CD14-positive monocyte (primary cell): ENCODE measurements at regions not wholly inside any gene's neighbourhood (a gene's known extent, or its start where the extent isn't known, plus 50 kb on each side); places are given as distances from the start of the nearest gene placed in this dataset.
"Not testable (repeated sequence)": the region's sequence is repeated elsewhere in the genome, so short reads cannot be mapped to it uniquely, and the experiment has no call there.

Experiments used
- DNase-seq, 3 donors: peaks; one replicate each; pipeline ENCODE4 v3.0.0-alpha.2; 2011 to 2022
- H2AFZ ChIP-seq: 2 replicates; pipeline ENCODE4 v1.6.0; 2012; ENCODE audit warnings: mild to moderate bottlenecking, low read depth, low read length, inconsistent platforms; ENCODE audit not compliant: insufficient read depth, poor library complexity, severe bottlenecking
- H3K27ac ChIP-seq, 2 donors: 1 replicate in 1 of 2; 2 replicates in 1 of 2; pipeline ENCODE4 v1.5.1; 2012 to 2013; ENCODE audit warnings: low read length in 2 of 2, control low read depth in 1 of 2, inconsistent platforms in 1 of 2, low read depth in 1 of 2, mild to moderate bottlenecking in 1 of 2
- H3K27me3 ChIP-seq, 2 donors: one replicate each; pipeline versions ENCODE4 v1.6.0 to v1.6.1; 2011 to 2013; ENCODE audit warnings: low read length in 2 of 2; ENCODE audit not compliant: control insufficient read depth in 2 of 2, insufficient read depth in 2 of 2
- H3K36me3 ChIP-seq, 2 donors: replicated peaks in 1 of 2; 1 replicate in 1 of 2; 2 replicates in 1 of 2; pipeline versions ENCODE4 v1.5.1 to v1.6.1; 2012 to 2013; ENCODE audit warnings: low read length in 2 of 2, control low read depth in 1 of 2, inconsistent platforms in 1 of 2, mild to moderate bottlenecking in 1 of 2; ENCODE audit not compliant: insufficient read depth in 2 of 2, control insufficient read depth in 1 of 2
- H3K4me1 ChIP-seq, 2 donors: 1 replicate in 1 of 2; 2 replicates in 1 of 2; pipeline versions ENCODE4 v1.5.1 to v1.6.1; 2012 to 2013; ENCODE audit warnings: low read length in 2 of 2, control low read depth in 1 of 2, inconsistent platforms in 1 of 2, mild to moderate bottlenecking in 1 of 2, moderate library complexity in 1 of 2; ENCODE audit not compliant: insufficient read depth in 2 of 2, control insufficient read depth in 1 of 2
- H3K4me2 ChIP-seq: replicated peaks from 2 replicates; pipeline ENCODE3; 2012; ENCODE audit warnings: low read length, moderate library complexity, mild to moderate bottlenecking; ENCODE audit not compliant: poor library complexity, severe bottlenecking; ENCODE audit errors: extremely low read depth
- H3K4me3 ChIP-seq, 3 experiments: fragments of 200-600 bp in 1 of 3; sonication (generic) in 1 of 3; replicated peaks in 1 of 3; 1 replicate in 2 of 3; 2 replicates in 1 of 3; pipeline ENCODE4 v1.5.1; 2011 to 2013; ENCODE audit warnings: low read length in 3 of 3, mild to moderate bottlenecking in 3 of 3, control low read depth in 2 of 3, low read depth in 2 of 3, inconsistent platforms in 1 of 3, moderate library complexity in 1 of 3
- H3K79me2 ChIP-seq: 2 replicates; pipeline ENCODE4 v1.6.0; 2012; ENCODE audit warnings: mild to moderate bottlenecking, control low read depth, inconsistent platforms, low read length, moderate library complexity; ENCODE audit not compliant: insufficient read depth
- H3K9ac ChIP-seq: 2 replicates; pipeline ENCODE4 v1.6.0; 2017; ENCODE audit warnings: low read length, mild to moderate bottlenecking; ENCODE audit not compliant: insufficient read depth, poor library complexity, severe bottlenecking
- H3K9me3 ChIP-seq, 2 donors: replicated peaks in 1 of 2; 1 replicate in 1 of 2; 2 replicates in 1 of 2; pipeline versions ENCODE4 v1.5.1 to v1.6.1; 2012 to 2013; ENCODE audit warnings: low read length in 2 of 2, control low read depth in 1 of 2; ENCODE audit not compliant: control insufficient read depth in 1 of 2, insufficient read depth in 1 of 2
- H4K20me1 ChIP-seq: 2 replicates; pipeline ENCODE4 v1.6.0; 2012; ENCODE audit warnings: mild to moderate bottlenecking, low read length, control low read depth, moderate library complexity; ENCODE audit not compliant: insufficient read depth
- H3K27ac Mint-ChIP-seq, 7 donors: one replicate each; pipeline ENCODE4 v1.8.0; 2020; ENCODE audit warnings: mild to moderate bottlenecking in 7 of 7, mixed read lengths in 7 of 7, moderate library complexity in 6 of 7, inconsistent platforms in 2 of 7
- H3K27me3 Mint-ChIP-seq, 3 donors: one replicate each; pipeline ENCODE4 v1.8.0; 2021 to 2022; ENCODE audit warnings: low read depth in 3 of 3, mild to moderate bottlenecking in 3 of 3, mixed read lengths in 3 of 3, moderate library complexity in 3 of 3, inconsistent platforms in 1 of 3
- H3K36me3 Mint-ChIP-seq, 2 donors: one replicate each; pipeline ENCODE4 v1.8.0; 2020; ENCODE audit warnings: mixed read lengths in 2 of 2, inconsistent platforms in 1 of 2, mild to moderate bottlenecking in 1 of 2
- H3K4me1 Mint-ChIP-seq: one replicate; pipeline ENCODE4 v1.8.0; 2020; ENCODE audit warnings: mild to moderate bottlenecking, mixed read lengths
- H3K4me3 Mint-ChIP-seq, 2 donors: one replicate each; pipeline ENCODE4 v1.8.0; 2020; ENCODE audit warnings: mild to moderate bottlenecking in 2 of 2, mixed read lengths in 2 of 2, moderate library complexity in 1 of 2
- H3K9me3 Mint-ChIP-seq, 7 donors: one replicate each; pipeline ENCODE4 v1.8.0; 2020 to 2022; ENCODE audit warnings: mixed read lengths in 7 of 7, mild to moderate bottlenecking in 6 of 7, moderate library complexity in 6 of 7, inconsistent platforms in 2 of 7
- WGBS: methylation state at CpG from one replicate; pipeline ENCODE4 v1.1.5; 2013; ENCODE audit warnings: missing lambda C conversion rate; ENCODE audit not compliant: insufficient coverage; 5-methylcytosine and 5-hydroxymethylcytosine counted together
- intact Hi-C, 2 donors: fragments of 100-400 bp; cut with micrococcal nuclease; formaldehyde crosslinking; loops; one replicate each; pipeline versions ENCODE4 v1.15.0 to v1.15.1; 2023
- TF ChIP-seq, protein P1 (sequence below): fragments of 200-600 bp; IDR thresholded peaks from one replicate; pipeline ENCODE4 v1.8.0; 2022; ENCODE audit warnings: antibody characterized with exemption, mild to moderate bottlenecking

DNA sequence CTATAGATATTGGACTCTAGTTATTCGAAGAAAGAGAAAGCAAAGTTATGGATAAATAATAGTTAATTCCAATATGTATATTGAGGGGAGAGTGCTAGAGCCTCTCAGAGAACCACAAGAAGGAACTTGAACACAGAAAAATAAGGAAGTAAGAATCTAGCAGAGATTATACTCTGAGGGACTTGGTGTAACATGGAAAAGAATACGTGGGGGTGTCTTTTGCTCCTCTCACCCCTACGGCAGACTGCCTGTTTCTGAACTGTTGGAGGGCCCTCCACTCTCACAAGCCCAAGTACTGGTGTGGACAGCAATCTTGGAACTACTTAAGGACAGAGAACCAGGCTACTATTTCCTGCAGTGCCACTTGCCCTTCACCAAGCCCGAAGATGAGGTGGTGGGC is 1174.4 kb upstream of the PCDH10 start:
- peak overlapping the region; percentile 83 to 84 for H3K4me3 Mint-ChIP-seq
- no peaks in the 10 kb centered on the region for H3K36me3 Mint-ChIP-seq
- Histone ChIP-seq H3K79me2 (no peaks in the 10 kb centered on the region), H4K20me1 (no peaks in the 10 kb centered on the region), H3K36me3 (no peaks in the 10 kb centered on the region), H3K4me3 (no peak overlapping the region), H3K4me2 (no peak overlapping the region), H3K9ac (no peak overlapping the region), H3K9me3 (peaks cover 7 to 40% of the 10 kb centered on the region in 2 donors), H3K27ac (no peak overlapping the region), H2AFZ (no peak overlapping the region), H3K4me1 (no peaks in the 10 kb centered on the region), H3K27me3 (no peaks in the 10 kb centered on the region)
- no peak for DNase-seq
- TF ChIP-seq, protein P1, sequence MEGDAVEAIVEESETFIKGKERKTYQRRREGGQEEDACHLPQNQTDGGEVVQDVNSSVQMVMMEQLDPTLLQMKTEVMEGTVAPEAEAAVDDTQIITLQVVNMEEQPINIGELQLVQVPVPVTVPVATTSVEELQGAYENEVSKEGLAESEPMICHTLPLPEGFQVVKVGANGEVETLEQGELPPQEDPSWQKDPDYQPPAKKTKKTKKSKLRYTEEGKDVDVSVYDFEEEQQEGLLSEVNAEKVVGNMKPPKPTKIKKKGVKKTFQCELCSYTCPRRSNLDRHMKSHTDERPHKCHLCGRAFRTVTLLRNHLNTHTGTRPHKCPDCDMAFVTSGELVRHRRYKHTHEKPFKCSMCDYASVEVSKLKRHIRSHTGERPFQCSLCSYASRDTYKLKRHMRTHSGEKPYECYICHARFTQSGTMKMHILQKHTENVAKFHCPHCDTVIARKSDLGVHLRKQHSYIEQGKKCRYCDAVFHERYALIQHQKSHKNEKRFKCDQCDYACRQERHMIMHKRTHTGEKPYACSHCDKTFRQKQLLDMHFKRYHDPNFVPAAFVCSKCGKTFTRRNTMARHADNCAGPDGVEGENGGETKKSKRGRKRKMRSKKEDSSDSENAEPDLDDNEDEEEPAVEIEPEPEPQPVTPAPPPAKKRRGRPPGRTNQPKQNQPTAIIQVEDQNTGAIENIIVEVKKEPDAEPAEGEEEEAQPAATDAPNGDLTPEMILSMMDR, result no peak
- H3K4me1 Mint-ChIP-seq, result no peaks in the 10 kb centered on the region
- WGBS, result 67% methylated on average over 1 of the region's 4 CpGs
- H3K27ac Mint-ChIP-seq, result peak overlapping the region in 1 of 7 donors; percentile 82
- intact Hi-C loops, result no loop called here
- H3K9me3 Mint-ChIP-seq, result peaks cover 14 to 39% (median 28%) of the 10 kb centered on the region in 7 donors
- H3K27me3 Mint-ChIP-seq, result peaks cover 0 to 4% (median 0%) of the 10 kb centered on the region in 3 donors

DNA sequence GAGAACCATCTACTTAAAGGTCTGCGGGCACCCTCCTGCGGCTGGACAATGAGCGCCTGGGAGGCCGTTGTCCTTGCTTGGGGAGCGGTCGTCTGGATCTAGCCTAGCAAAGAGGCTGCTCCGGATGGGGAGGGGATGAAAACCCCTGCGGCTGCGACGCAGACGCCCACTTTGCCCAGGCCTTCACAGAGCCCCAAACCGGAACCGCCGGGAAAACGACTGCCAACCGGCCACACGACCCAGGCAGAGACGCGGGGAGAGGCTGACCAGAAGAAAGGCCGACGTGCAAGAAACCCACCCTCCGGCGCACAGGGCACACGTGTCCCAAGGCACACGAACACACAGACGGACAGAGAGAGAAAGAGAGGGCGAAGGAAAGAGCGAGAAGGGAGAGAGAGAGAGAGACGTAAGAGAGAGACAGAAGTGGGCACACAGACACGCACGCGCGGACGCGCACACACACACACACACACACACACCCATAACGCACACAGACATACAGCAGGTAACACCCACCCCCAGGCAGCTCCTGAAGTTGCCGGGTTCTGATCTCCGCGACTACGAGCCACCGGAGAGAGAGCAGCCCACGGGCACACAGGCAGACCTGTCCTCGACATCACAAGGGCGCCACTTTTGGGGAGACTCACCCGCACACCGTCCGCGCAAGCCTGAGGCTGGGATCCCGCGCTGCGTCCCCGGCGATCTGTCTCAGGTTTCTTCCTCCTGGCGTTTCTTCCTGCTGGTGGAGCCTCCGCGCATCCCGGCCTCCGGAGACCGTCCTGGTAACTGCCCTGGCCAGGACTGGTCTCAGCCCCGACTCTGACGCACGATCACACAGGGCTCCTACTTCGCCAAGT is 1173.6 kb upstream of the PCDH10 start:
- peak overlapping the region; percentile 83 to 84 for H3K4me3 Mint-ChIP-seq
- H3K9ac ChIP-seq, intact Hi-C loops: not testable (repeated sequence)

DNA sequence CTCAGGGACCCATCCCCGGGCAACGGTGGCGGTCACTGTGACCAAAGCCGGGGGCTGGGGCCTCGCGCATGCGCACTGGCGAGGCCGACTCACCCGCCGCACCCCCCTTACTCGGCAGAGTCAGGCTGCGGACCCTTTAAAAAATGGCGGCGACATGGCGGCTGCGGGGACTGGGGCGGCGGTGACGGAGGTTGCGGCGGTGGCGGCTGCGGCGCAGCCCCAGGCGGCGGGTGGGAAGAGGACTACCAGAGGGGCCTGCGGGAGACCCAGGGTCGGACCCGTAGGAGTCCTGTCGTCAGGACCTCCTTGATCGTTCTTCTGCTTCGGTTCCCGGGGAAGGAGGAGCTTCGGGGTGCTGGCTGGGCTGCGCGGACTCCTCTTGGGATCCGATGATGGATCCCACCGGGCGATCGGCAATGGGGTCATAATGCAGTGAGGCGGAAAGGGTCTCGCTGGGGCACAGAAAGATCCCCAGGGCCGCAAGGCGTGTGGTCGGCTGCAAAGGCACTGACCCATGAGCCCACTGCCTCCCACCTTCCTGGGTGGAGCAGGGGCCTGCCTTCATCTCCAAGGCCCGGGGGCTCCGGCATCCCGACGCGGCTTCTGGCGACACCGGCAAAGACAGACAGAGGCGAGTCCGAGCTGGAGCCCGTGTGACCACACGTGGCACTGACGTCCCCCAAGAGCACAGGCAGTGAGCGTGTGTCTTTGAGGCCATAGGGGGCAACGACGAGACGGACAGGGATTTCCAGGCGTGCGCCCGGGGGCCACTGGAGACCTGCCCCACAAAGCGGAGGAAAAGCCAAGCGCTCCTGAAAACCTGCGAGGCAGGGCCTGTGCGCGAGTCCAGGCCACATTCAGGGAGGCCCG is 1172.7 kb upstream of the PCDH10 start:
- peak overlapping the region; percentile 83 to 84 for H3K4me3 Mint-ChIP-seq
- H3K27ac ChIP-seq, H3K9ac ChIP-seq, H4K20me1 ChIP-seq, H3K4me2 ChIP-seq, DNase-seq, H3K4me1 Mint-ChIP-seq, H3K36me3 Mint-ChIP-seq, intact Hi-C loops, H3K27me3 Mint-ChIP-seq, H3K36me3 ChIP-seq, H3K4me1 ChIP-seq, H3K79me2 ChIP-seq, H2AFZ ChIP-seq, H3K27me3 ChIP-seq: not testable (repeated sequence)
- H3K27ac Mint-ChIP-seq, result peak overlapping the region in 1 of 7 donors; percentile 82
- Histone ChIP-seq H3K4me3 (peak overlapping the region in 2 of 3 experiments; percentile 8 to 17), H3K9me3 (peaks cover 7 to 40% of the 10 kb centered on the region in 2 donors)
- 95% methylated on average over 64 of the region's 71 CpGs for WGBS
- peaks cover 14 to 40% (median 28%) of the 10 kb centered on the region in 7 donors for H3K9me3 Mint-ChIP-seq

More for the DNA sequence above, 1173.6 kb upstream of the PCDH10 start:
- H3K27ac ChIP-seq, H3K79me2 ChIP-seq, DNase-seq, H3K27me3 ChIP-seq, H3K27me3 Mint-ChIP-seq, H3K4me1 Mint-ChIP-seq, H2AFZ ChIP-seq, H3K4me1 ChIP-seq, H4K20me1 ChIP-seq, H3K4me2 ChIP-seq, H3K36me3 ChIP-seq, H3K36me3 Mint-ChIP-seq: not testable (repeated sequence)
- WGBS, result 90% methylated on average over 44 of the region's 63 CpGs
- peak overlapping the region in 4 of 7 donors; percentile 12 to 82 (median 39) for H3K27ac Mint-ChIP-seq
- H3K9me3 Mint-ChIP-seq, result peaks cover 14 to 40% (median 28%) of the 10 kb centered on the region in 7 donors
- Histone ChIP-seq H3K9me3 (peaks cover 7 to 40% of the 10 kb centered on the region in 2 donors), H3K4me3 (peak overlapping the region in 2 of 3 experiments; percentile 8 to 17)
